Ureter (tissue), 1 donor: ENCODE measurements at regions not wholly inside any gene's neighbourhood (a gene's known extent, or its start where the extent isn't known, plus 50 kb on each side); places are given as distances from the start of the nearest gene placed in this dataset.
"Not testable (repeated sequence)": the region's sequence is repeated elsewhere in the genome, so short reads cannot be mapped to it uniquely, and the experiment has no call there.

Experiments used
- DNase-seq: peaks from one replicate; pipeline ENCODE4 v3.0.0-alpha.2; 2020; ENCODE audit warnings: low spot score
- donor health status: DM: yes; HTN: yes; CAD: no.

DNA sequence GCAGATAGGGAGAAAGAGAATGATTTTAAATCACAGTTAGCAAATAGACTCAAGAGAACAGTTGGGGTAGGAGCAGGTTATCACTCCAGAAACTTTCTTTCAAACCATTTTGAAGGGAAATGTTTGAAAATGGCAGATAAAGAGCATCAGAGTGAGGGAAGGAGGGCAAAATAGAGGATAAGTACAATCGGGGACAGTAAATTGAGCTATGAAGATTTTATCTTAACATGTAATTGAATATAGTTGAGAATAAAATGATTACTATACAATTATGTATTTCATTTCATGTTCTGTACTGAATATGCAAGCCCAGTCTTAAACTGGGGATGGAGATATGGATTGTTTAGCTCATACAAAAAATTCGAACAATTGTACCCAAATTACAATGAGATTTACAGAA lies 54.0 kb downstream of the MAP10 start:
- no peak for DNase-seq

DNA sequence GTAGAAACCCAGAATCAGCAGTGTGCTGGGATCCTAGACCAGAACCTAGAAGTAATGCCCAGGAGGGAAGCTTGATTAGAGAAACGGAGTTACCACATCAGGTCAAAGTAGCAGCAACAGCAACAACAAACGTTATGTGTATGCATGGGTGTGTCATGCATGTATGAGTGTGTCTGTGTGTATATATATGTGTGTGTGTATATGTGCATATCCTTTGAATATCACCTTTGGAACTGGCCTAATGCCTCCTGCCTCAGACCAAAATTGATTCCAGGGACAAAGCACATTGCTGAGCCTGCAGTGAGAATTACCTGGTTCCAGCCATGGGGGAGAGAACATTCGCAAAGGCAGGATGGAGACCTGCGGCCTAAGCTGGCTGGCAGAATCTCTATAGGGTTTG lies 55.9 kb downstream of the MAP10 start:
- DNase-seq = no peak

DNA sequence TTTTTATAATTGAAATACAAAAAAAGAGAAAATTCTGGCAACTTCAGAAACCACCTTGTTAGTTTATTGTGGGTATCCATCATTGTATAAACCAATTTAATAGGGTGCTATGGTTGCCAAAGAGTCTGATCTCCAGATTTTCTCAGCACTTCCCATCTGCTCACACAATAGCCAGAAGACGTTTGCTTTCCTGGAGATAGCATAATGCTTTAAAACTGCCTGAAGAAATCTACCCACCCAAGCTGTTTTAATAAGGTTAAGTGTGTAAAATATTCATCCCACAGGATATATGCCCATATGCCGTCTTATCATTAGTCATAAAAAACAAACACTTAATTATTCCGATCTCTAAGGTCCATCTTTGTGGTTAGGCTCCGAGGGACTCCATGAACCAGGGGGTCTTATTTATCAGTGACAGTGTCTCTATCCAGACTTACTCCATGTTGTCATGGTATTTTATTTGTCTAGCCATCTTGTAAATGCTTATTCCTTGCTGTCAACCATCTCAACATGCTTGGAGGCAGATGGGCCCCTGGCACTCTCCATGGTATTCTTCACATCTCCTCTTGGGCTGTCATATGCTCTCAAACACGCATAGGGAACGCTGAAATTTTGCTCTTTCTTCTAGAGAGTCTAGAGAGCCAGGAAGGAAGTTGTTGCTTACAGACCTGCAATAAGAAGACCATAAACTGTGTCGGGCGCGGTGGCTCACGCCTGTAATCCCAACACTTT lies 58.5 kb downstream of the MAP10 start:
- DNase-seq = no peak

DNA sequence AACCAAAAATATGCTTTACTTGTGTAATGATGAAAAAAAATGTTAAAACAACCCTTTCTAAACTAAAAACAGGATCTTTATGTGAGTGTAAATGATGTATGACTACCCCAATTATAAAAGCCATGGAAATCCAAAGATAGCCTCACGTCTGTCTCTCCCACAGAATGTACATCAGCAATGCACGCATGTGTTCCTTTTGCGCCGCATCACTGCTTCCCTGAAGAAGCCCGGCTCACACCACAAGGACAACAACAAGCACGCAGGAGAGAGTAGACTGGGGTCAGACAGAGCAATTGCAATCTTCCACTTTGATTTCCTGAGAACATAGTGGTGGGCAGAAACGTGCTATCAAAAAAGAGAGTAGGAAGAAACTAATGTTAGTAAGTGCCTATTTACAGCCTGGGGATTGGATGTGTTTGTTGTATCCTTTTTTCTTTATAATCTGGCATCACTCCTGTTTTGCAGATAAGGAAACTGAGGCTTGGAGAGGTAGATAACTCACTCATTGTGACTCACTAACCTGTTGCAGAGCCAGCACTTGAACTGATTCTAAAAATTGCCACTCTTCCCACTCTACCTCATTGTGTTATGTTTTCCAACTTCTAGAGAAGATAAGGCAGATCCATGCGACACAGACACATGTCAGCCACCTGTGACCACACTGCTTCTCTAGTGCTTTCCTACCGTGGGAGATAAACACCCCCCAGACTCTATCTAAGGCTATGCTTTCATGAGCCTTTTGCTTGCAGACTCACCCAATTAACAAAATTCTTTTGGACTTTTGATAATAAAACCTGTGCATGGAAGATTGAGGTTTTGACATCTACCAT lies 60.1 kb downstream of the MAP10 start:
- no peak for DNase-seq

DNA sequence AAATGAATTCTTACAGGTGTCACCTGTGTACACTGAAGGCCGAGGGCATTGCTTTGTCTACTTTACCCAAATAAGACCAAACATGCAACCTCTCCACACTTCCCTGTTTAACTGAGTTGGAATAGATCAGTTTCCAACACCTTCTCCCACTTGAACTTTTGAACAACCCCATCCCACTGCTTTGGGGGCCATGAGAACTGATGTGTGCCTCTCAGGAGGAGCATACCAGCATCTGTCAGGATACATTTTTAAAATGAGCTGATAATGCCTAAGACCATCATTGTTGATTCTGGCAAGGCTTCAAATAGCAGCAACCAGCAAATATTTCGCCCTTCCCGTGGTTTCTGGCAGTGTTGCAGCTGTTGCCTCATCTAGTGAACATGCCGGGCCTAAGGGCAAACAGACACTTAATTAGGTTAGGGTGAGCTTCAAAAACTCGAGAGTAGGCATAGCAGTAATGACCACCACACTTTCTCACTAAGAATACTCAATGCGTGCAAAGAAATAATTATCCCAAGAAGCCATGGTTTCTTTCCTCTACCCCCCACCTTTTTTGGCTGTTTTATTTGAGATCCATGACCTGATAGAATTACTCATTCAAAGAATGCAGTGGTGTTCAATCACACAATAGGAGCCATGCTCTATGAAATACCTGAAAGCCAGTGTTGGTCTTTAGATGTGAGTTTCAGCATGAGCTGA lies 63.7 kb downstream of the MAP10 start:
- DNase-seq = peak; percentile 53

DNA sequence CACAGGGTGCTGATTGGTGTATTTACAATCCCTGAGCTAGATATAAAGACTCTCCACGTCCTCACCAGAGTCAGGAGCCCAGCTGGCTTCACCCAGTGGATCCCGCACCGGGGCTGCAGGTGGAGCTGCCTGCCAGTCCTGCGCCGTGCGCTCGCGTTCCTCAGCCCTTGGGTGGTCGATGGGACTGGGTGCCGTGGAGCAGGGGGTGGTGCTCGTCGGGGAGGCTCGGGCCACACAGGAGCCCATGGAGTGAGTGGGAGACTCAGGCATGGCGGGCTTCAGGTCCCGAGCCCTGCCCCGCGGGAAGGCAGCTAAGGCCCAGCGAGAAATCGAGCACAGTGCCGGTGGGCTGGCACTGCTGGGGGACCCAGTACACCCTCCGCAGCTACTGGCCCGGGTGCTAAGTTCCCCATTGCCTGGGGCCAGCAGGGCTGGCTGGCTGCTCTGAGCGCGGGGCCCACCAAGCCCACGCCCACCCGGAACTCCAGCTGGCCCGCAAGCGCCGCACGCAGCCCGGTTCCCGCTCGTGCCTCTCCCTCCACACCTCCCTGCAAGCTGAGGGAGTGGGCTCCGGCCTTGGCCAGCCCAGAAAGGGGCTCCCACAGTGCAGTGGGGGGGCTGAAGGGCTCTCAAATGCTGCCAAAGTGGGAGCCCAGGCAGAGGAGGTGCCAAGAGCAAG lies 66.2 kb downstream of the MAP10 start:
- DNase-seq = not testable (repeated sequence)

DNA sequence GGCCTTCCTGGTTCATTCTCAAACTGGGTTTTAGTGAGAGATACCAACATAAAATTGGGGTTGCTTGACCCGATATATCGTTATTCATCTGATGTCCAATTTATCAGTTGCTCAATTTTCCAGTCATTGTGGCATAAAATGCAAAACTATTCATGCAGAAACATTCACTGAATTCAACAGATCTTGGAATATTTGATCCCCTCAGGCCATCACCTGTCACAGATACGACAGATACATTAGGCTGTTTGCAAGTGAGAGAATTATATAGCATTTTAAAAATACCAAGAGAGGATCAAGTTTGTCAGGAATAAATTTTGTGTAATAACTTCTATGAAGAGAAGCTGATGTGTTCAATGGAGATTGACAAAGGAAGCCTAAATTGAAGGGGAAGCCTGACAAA lies 67.1 kb downstream of the MAP10 start:
- no peak for DNase-seq

DNA sequence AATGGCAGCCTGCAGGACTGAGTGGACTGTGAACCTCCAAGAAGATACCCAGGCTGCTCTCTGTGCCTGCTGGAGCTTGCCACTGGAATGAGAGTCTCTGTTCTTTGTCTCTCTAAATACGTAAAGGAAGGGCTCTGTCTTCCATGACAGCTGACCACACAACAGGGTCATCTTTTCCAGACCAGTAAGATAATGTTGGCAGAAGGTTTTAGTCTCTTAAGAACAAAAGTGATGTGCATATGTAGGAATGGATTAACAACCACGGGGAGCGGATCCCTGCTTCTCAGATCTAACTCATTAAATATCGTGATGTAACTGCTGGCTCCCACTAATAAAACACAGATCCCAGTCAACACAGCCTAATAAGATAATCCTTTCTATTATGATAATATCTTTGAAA lies 67.5 kb downstream of the MAP10 start:
- no peak for DNase-seq

DNA sequence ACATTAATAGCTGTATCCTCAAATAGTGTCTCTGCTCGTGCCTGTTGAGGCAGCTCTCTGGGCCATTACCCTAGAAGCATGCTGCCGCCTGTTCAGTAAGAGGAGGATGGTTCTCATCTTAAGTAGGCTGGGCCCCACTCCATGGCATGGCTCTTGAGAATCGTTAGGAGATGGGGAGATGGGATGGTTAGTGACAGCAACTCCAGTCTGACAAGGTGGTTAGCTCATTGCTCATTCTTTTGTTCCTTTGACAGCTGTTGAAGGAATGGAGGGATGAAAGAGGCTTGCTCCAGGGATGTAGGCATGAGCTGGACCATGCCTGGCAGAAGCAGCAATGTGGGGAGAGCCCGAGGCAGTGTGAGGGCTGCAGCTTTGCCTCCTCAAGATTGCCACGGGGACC lies 68.2 kb downstream of the MAP10 start:
- no peak for DNase-seq

DNA sequence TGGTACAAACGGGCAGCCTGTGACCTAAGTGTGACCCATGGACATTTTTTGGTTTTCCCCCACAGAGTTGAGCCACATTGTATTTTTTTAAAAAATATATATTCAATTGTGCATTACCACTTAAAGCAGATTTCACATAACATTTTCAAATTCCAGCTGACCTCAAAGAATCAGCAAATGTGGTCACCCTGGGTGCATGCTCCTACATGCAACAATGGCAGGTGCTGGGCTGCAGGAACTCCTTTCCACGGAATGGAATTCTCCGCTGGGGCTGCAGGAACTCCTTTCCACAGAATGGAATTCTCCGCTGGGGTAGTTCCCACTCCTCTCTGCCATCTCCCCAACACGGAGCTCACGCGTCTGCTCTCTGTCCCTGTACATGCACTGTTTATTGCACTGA lies 68.7 kb downstream of the MAP10 start:
- no peak for DNase-seq

DNA sequence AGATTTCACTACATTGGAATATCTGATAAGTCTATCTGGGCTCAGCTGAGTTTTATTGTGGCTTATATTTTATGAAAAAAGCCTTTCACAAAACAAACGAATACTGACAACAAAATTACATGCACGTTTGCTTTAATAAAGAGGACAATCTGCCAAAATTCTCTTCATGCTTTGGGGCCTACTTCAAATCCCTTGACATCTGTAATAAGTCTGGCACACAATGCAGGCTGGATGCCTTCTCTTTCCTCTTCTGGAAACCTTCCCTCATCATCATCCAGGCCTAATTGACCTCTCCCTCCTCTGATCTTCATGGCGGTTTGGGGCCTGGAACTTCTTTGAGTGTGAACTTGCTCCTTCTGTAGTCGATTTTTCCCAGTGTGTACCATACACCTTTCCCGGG lies 70.3 kb downstream of the MAP10 start:
- no peak for DNase-seq

DNA sequence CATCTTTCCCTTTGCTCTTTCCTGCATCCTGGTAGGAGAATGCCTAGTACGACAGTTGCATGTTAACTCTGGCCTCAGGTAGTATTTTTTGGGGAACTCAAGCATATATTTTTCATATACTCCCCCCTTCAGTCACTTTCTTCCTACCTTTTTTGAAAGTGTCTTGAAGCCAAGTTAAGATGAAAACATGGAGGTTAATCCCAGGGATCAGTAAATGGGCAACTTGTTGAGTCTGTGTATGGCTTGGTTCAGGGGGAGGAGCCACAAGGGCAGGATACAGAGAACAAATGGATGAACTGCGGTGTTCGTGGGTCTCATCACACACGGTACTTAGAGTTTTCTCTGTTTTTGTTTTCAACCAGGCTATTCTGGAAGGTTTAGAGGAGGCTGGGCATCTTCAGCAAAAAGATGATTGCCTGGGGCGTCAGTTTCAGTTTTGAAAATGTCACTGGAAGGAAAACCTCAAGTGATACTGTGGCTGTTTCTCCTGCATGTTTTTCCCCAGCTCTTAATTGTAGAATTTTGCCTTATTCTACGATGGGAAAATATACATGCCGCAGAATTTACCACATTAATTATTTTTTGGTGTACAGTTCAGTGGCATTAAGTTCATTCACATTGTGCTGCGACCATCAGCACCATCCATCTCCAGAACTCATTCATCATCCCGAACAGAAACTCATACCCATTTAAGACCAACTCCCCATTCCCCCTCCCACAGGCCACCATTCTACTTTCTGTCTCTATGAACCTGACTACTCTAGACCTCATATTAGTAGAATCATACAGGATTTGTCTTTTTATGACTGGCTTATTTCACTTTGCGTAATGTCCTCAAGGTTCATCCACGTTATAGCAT lies 71.5 kb downstream of the MAP10 start:
- no peak for DNase-seq

DNA sequence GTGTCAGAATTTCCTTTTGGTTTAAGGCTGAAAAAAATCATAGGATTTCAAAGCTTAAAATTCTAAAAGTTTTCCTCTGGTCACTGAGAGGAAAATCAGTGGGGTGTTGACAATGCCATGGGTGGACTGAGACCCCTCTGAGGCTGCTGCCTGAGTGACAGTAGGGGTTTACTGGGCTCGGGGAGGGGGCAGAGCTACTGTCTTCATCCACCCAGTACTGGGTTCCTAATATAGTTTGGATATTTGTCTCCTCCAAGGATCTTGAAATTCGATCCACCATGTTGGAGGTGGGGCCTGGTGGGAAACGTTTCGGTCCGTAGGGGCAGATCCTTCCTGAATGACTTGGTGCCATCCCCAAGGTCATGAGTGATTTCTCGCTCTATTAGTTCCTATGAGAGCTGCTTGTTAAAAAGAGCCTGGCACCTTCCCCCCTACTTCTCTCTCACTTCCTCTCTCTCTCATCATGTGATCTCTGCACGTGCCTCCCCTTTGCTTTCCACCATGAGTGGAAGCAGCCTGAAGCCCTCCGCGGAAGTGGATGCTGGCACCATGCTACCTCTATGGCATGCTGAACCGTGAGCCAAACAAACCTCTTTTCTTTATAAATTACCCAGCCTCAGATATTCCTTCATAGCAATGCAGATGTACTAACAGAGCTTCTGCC lies 72.3 kb downstream of the MAP10 start:
- DNase-seq = no peak

DNA sequence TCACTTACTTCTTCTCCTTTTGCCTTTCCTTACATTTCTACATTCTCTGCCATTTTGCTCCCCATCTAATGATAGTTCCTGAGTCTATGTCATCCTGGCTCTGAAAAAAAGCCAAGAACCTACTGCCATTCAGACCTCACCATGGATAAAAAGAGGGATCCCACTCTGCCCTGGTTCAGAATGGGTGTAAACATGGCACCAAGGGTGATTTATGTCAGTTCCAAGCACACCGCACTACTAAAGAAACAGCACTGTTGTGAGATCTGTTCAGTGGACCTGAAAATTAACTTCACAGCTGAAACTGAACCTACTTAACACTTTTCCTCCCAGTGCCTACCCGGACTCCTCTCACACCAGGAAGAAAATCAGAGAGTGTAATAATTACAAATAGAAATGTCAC lies 72.3 kb upstream of the NTPCR start:
- DNase-seq = no peak

DNA sequence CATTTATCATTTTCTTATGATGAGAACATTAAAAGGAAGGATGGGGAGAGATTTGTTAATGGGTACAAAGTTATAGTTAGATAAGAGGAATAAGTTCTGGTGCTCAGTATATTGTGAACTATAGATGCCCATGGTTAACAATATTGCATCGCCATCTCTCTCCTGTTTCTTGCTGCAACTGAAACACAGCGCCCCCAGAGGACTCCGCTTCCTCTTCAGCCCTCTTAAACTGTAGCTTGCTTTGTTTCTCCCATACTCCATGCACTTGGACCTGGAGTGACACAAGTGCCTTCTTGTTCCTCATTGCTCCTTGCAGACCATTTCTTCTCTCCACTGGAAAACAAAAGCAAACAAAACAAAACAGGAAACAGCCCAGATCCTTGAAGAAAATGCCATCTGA lies 70.1 kb upstream of the NTPCR start:
- DNase-seq = no peak

DNA sequence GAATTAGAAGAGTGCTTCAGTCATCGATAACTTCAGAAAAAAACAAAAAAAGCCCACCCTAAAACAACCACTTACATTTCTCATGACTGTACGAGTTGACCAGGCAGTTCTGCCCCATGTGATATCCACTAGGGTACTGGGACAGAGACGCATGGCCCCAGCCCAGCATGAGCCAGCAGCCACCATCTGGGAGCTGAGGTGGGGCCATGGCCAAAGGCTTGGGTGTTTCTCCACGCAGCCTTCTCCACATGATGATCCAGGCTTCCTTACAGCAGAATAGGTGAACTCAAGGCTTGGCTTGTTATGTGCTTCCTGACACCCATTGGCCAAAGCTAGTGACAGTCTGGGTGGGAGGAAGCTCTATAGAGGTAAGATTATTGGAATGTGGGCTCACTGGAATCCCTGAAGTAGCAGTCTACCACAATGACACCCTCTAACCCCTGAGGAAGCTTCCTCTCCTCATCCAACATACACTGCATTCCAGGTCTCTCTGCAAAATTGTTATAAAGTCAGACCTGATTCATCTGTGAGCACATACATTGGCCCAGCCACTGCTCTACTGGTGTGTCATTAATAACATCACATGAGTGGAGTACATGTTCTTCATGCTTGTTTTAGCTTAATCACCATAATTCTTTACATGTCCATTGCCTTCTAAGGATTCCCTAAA lies 66.3 kb upstream of the NTPCR start:
- DNase-seq = no peak

DNA sequence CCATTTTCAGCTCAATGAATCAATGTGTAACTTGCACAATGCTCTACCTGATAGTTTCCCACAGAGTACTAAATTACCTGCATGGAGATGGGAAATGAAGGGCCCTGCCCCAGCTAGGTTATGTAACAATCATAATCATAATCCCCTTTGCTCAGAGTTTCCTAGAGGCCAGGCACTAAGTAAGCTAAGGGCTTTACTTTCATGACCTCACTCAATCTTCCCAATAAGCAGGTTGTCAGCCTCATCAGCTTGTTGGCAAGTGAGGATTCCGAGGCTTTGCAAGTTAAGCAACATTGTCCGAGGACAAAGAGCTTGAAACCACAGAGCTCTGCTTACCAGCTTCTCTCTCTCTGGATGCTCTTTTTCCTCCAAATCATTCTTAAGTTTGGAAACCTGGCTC lies 64.1 kb upstream of the NTPCR start:
- DNase-seq = no peak

DNA sequence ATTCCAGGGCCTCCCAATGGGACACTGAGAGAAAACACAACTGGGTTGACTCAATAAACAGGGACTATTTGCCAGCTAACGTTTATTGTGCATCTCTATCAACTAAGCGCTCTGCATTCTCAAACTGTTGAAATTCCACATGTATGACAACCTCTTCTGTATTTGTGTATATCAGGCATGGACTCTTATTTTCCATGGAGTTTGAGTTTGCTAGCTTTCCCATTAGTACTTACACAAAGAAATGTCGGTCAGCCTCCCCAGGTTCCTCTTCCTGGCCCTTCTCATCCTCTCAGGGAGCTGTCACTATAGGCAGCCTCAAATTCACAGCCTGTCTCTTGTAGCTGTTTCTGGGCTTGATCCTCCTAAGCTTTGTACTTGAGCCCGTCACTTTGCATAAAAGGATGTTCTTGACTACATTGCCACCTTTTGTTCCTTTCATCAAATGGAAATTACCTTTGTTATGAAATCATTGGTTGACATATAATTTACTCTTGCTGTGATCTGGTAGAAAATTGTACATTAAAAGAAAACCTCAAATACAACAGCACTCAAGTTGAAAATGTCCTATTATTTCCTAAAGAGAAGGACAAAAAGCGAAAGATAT lies 60.0 kb upstream of the NTPCR start:
- DNase-seq = no peak

DNA sequence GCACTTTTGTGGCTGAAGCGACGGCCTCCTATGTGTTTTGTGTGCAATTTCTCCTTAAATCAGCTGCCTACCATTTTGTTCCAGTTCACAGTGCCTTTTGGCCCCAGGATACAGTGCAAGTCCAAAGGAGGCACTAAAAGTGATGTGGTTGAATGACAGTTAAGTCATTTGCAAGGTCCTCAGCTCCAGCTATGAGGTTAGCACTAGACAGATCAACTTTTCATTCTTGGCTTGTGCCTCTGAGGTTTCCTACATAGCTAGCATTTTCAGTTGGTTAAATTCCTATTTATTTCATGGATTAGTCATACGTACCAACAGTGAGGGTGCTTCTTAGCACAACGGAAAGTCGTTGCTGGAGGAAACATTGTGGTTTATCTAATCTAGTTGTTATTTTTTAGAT lies 59.3 kb upstream of the NTPCR start:
- DNase-seq = no peak
